ENCODE measurements at regions not wholly inside any gene's neighbourhood (a gene's known extent, or its start where the extent isn't known, plus 50 kb on each side); places are given as distances from the start of the nearest gene placed in this dataset.

DNA sequence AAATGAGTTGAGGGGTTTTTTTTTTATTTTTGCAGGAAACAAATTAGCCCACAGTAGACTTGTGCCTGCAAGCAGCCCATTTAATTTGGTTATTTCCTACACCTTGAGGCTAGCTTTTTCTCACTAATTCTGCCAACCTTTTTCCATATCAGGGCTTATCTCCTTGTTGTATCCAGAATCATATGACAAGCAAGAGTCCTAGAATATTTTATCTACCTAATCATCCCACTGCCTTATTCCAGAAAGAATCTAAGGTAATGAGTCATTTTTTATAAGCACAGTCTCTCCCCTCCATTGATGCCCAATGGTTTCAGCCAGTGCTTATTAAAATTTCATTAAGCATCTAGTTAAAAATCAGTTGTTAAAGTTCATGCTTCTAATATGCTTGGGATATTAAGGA is 324.1 kb downstream of the BARHL2 start:
- Histone ChIP-seq H3K9me3 (replicated peaks; ENCODE audit: control insufficient read depth, insufficient read depth, low read length) (no peaks in the 10 kb centered on the region), H3K79me2 (ENCODE audit: control insufficient read depth, insufficient read depth, low read length) (no peaks in the 10 kb centered on the region), H3K36me3 (ENCODE audit: control insufficient read depth in 2 of 2, extremely low read depth in 1 of 2, insufficient read depth in 2 of 2, low read length in 2 of 2) (no peaks in the 10 kb centered on the region), H4K20me1 (replicated peaks; ENCODE audit: control insufficient read depth, extremely low read depth, insufficient read depth, low read length) (no peaks in the 10 kb centered on the region), H3K9me1 (replicated peaks; ENCODE audit: control insufficient read depth, extremely low read depth, insufficient read depth, low read length) (no peaks in the 10 kb centered on the region), H3K9ac (replicated peaks; ENCODE audit: extremely low read depth, insufficient read depth, low read length) (no peak overlapping the region), H3K27me3 (ENCODE audit: control insufficient read depth in 2 of 2, insufficient read depth in 2 of 2, low read length in 2 of 2) (no peaks in the 10 kb centered on the region), H3K4me1 (ENCODE audit: control insufficient read depth, extremely low read depth, insufficient read depth, low read length) (peaks cover 11% of the 10 kb centered on the region), H2AFZ (ENCODE audit: low read depth, low read length) (no peak overlapping the region), H3K4me3 (replicated peaks in 1 of 3; ENCODE audit: insufficient read depth in 1 of 3, low read depth in 1 of 3, low read length in 3 of 3) (no peak overlapping the region), H3K4me2 (ENCODE audit: insufficient read depth, low read length) (no peak overlapping the region), H3K27ac (ENCODE audit: insufficient read depth, low read depth, low read length) (no peak overlapping the region)
- CTCF ChIA-PET: no interaction called here
- dilution Hi-C loops (cut with MboI; ENCODE audit: extremely low pct_ligation_motif_present, low sequenced_read_pairs) (no loop called here), intact Hi-C loops (cut with micrococcal nuclease) (no loop called here)
- no peak for TF ChIP-seq JUN (IDR thresholded peaks at IDR 0.05; ENCODE audit: borderline replicate concordance, insufficient read depth, insufficient read length, low read depth)
- no peak for TF ChIP-seq POLR2A (IDR thresholded peaks at IDR 0.05; ENCODE audit: low read depth, low read length)
- no TSS peak for BruUV-seq (replicated peaks)
- POLR2A ChIA-PET: interaction anchor here (0.6 kb wide), 1 partner anchor 1311 kb away, joined by 3 read pairs; no protein-coding TSS in a partner anchor
- DNase-seq (ENCODE audit: low read depth, low spot score): no peak
- FAIRE-seq: no peak

DNA sequence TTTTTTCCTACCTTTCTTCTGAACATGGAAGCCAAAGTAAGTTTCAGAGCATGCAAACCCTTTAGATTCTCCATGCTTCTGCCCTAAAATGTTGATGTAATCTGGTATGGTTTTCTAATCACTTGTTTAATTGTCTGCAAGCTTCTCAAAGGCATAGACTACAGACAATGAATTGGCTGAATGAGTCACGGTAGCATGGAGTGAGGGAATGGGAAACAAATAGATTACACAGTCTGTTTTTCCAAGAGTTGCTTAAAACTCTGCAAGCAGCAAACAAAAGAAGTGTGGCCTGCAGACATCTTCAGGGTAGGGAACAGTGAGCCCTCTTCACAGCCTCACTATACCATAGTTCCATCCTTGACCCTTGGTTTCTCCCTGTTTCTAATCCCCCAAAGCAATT is 326.0 kb downstream of the BARHL2 start:
- Histone ChIP-seq H3K9ac (replicated peaks; ENCODE audit: extremely low read depth, insufficient read depth, low read length) (no peak overlapping the region), H3K9me1 (replicated peaks; ENCODE audit: control insufficient read depth, extremely low read depth, insufficient read depth, low read length) (no peaks in the 10 kb centered on the region), H3K79me2 (ENCODE audit: control insufficient read depth, insufficient read depth, low read length) (no peaks in the 10 kb centered on the region), H3K9me3 (replicated peaks; ENCODE audit: control insufficient read depth, insufficient read depth, low read length) (no peaks in the 10 kb centered on the region), H2AFZ (ENCODE audit: low read depth, low read length) (no peak overlapping the region), H3K4me3 (replicated peaks in 1 of 3; ENCODE audit: insufficient read depth in 1 of 3, low read depth in 1 of 3, low read length in 3 of 3) (no peak overlapping the region), H3K4me2 (ENCODE audit: insufficient read depth, low read length) (no peak overlapping the region), H3K27me3 (ENCODE audit: control insufficient read depth in 2 of 2, insufficient read depth in 2 of 2, low read length in 2 of 2) (no peaks in the 10 kb centered on the region), H3K36me3 (ENCODE audit: control insufficient read depth in 2 of 2, extremely low read depth in 1 of 2, insufficient read depth in 2 of 2, low read length in 2 of 2) (no peaks in the 10 kb centered on the region), H3K4me1 (ENCODE audit: control insufficient read depth, extremely low read depth, insufficient read depth, low read length) (no peaks in the 10 kb centered on the region), H4K20me1 (replicated peaks; ENCODE audit: control insufficient read depth, extremely low read depth, insufficient read depth, low read length) (no peaks in the 10 kb centered on the region), H3K27ac (ENCODE audit: insufficient read depth, low read depth, low read length) (no peak overlapping the region)
- BruUV-seq (replicated peaks): no TSS peak
- FAIRE-seq (peak; percentile 24), DNase-seq (ENCODE audit: low read depth, low spot score) (peak; percentile 49)
- ChIA-PET CTCF (no interaction called here), POLR2A (no interaction called here)
- intact Hi-C loops (cut with micrococcal nuclease): no loop called here
- TF ChIP-seq FOS (IDR thresholded peaks at IDR 0.05; ENCODE audit: borderline replicate concordance, insufficient read depth, low read length): peak; percentile 23
- no peak for TF ChIP-seq MYC (IDR thresholded peaks at IDR 0.05; ENCODE audit: low read depth, low read length)
- dilution Hi-C loops (cut with MboI; ENCODE audit: extremely low pct_ligation_motif_present, low sequenced_read_pairs): no loop called here

All from endothelial cell of umbilical vein (primary cell).